AG10803 (cell line): ENCODE measurements at regions not wholly inside any gene's neighbourhood (a gene's known extent, or its start where the extent isn't known, plus 50 kb on each side); places are given as distances from the start of the nearest gene placed in this dataset.

Experiments used
- DNase-seq: peaks from one replicate; pipeline ENCODE4 v3.0.0; 2010; ENCODE audit warnings: low read depth
- H3K4me3 ChIP-seq: 2 replicates; pipeline ENCODE4 v1.5.1; 2011; ENCODE audit warnings: mild to moderate bottlenecking, low read length, control low read depth
- TF ChIP-seq, protein P1 (sequence below): conservative IDR thresholded peaks from 2 replicates; pipeline ENCODE4 v1.5.1; 2011; ENCODE audit warnings: mild to moderate bottlenecking, low read length, control low read depth, inconsistent platforms

GRCh38 chr10:25094590-25094989 lies 78.2 kb downstream of the THNSL1 start:
- TF ChIP-seq, protein P1, sequence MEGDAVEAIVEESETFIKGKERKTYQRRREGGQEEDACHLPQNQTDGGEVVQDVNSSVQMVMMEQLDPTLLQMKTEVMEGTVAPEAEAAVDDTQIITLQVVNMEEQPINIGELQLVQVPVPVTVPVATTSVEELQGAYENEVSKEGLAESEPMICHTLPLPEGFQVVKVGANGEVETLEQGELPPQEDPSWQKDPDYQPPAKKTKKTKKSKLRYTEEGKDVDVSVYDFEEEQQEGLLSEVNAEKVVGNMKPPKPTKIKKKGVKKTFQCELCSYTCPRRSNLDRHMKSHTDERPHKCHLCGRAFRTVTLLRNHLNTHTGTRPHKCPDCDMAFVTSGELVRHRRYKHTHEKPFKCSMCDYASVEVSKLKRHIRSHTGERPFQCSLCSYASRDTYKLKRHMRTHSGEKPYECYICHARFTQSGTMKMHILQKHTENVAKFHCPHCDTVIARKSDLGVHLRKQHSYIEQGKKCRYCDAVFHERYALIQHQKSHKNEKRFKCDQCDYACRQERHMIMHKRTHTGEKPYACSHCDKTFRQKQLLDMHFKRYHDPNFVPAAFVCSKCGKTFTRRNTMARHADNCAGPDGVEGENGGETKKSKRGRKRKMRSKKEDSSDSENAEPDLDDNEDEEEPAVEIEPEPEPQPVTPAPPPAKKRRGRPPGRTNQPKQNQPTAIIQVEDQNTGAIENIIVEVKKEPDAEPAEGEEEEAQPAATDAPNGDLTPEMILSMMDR: no peak
- DNase-seq: no peak
- no peak overlapping the region for H3K4me3 ChIP-seq

DNA sequence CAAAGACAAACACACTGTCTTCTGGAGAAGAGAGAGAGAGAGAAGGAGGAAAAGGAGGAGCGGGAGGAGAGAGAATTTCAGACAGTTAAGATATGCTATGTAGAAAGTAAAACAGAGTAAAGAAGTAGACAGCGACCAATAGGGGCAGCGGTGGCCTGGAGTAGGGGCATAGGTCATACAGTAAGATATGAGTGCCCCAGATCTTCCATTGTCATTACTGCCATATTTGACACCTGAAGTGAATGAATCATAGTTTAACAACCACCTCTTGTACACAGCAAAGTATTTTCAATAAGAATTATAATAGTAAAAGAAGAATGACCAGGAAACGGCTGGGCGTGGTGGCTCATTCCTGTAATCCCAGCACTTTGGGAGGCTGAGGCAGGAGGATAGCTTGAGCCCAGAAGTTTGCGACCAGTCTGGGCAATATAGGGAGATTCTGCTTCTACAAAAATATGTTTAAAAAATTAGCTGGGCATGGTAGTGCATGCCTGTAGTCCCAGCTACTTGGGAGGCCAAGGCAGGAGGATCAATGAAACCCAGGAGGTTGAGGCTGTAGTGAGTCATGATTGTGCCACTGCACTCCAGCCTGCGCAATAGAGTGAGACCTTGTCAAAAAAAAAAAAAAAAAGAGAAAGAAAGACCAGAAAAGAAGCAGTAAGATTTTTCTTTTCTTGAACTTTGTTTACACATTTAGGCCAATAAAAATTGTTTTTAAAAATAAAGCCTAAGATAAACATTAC lies 77.0 kb upstream of the GPR158 start:
- no peak for DNase-seq
- no peak overlapping the region for H3K4me3 ChIP-seq
- TF ChIP-seq, protein P1: no peak

DNA sequence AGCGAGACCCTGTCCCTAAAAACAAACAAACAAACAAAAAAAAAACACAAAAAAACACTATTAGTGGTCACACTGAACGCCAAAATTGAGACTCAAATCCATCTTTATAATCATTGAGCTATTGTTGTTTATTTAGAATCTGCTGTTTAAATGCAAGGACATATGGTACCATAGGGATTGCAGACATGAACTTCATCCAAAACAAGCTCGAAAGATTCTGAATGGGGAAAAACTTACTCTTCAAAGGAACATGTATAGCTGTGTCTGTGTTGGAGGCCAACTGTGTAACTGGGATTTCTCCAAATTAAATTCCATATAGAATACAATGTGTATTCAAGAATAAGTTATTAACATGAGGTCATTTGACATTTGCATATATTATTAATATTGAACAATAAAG lies 74.7 kb upstream of the GPR158 start:
- TF ChIP-seq, protein P1: no peak
- H3K4me3 ChIP-seq: no peak overlapping the region
- no peak for DNase-seq

GRCh38 chr10:25101461-25102146 lies 73.2 kb upstream of the GPR158 start:
- DNase-seq: no peak
- TF ChIP-seq, protein P1: no peak

DNA sequence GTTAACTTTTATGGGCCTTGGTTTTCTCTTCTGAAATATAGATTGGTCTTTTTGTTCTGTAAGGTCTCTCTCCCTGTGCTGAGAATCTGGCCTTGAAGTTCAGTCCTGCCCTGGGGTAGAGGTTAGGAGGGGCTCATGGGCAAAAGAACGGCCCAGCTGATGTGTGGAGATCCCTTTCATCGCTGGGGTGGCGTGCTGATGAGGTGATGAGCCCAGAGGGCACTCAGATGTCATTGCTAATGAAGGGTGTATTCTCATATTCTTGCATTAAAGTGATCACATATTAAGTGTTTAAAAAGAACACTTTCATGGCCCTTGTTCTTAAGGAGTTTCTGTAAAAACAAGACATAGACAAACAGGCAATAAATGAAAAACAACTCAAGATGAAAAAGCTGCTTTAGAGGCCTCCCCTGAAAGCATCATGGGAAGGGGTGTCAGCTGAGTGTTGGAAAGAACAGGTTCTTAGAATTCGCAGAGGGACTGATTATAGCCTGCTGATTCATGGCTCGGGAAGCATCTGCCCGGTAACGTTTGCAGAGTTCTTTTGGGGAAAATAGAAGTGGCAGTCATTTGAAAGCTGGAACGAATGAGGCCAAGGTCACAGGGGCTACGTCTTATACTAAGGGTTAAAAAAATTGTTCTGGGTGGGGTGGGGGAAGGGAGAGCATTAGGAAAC lies 72.5 kb upstream of the GPR158 start:
- no peak for DNase-seq
- H3K4me3 ChIP-seq: no peak overlapping the region
- TF ChIP-seq, protein P1: no peak

More at GRCh38 chr10:25101461-25102146, 73.2 kb upstream of the GPR158 start:
- H3K4me3 ChIP-seq: no peak overlapping the region

DNA sequence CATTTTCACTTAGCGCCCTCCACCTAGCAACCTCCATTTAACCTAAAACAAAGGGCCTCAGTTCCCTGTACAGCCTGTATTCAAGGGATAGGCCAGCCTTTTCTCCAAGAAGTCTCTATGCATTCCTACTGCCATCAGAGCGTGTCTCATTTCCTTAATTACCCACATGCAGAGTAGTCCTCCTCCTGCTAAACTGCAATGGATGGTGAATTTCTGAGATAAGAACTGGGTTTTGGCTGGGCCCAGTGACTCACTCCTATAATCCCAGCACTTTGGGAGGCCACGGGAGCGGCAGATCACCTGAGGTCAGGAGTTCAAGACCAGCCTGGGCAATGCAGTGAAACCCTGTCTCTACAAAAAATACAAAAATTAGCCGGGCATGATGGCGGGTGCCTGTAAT lies 71.1 kb upstream of the GPR158 start:
- no peak overlapping the region for H3K4me3 ChIP-seq
- TF ChIP-seq, protein P1: no peak
- no peak for DNase-seq
